Ramos (cell line): ENCODE measurements at regions not wholly inside any gene's neighbourhood (a gene's known extent, or its start where the extent isn't known, plus 50 kb on each side); places are given as distances from the start of the nearest gene placed in this dataset.

Experiments used
- in situ Hi-C: fragments of 300-500 bp; cut with MboI; formaldehyde crosslinking; loops from one replicate; pipeline ENCODE4 v1.14.3; 2022; ENCODE audit warnings: low sequenced_read_pairs; ENCODE audit not compliant: unreplicated experiment

DNA sequence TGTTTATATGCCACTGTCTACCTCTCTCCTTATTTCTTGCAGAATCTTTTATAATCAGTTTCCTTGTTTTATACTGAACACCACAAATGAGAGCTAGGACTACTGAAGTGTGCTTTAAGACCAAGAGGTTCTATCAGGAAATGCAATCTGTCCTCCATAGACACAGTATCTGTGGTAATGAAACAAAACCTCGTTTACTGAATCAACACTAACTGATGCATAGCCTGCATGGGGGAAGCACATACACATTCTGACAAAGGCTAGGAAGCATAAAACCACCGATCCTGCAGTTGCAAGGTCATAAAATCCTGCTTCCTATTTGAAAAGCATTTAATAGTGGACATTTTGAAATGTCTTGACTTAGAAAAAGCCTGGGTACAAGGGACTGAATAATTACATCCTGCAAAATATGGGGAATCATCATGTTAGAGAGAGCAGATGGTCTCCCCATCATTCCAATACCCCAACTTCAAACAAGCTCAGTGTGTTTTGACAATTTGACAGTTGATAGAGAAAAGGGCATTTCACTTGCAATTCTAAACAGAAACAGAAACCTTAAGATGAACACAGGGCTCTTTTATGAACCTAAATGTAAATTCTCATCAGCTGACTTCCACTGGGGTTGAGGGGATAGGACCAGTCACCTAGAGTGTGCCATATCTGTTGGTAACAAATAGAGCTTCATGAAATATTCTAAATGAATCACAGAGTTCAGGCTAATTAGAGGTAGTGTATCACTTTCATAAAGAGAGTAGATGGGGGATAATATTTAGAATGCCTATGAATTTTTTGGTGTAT lies 1845.6 kb upstream of the PIK3C3 start:
- in situ Hi-C loops: no loop called here

DNA sequence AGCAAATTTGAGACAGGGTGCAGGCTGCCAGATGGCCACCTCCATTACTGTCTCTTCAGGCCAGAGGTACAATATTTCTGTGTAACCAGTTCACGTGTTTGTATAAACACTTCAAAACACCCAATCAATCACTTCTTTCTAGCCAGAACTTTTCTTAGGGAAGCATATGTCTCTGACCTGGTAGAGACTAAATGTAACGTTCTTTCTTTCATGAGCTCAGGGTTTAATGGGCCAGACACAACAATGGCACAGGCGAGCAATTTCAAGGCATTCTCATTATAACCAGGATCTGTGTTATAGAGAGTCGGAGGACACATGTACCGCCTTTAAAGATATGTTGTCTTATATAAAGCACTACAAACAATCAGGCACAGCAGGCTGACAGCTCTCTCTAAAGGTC lies 1846.4 kb upstream of the PIK3C3 start:
- in situ Hi-C loops: no loop called here

DNA sequence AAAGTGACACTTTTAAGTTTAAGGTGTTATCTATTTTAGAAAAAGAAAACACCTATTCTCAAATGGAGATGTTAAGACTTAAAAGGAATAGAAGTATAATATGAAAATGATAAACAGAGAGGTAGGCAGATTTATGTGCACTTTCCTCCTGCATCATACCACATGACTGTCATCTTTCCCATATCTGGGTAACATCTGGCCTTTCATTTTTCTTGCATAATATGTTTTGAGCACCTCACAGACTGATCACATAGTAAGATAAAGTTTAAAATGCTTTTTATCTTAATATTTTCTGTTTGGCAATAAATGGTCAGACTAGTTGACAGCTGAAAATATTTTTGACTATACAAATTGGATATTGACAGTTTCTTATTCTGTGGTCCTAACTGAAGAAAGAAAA lies 1852.1 kb upstream of the PIK3C3 start:
- in situ Hi-C loops: no loop called here

DNA sequence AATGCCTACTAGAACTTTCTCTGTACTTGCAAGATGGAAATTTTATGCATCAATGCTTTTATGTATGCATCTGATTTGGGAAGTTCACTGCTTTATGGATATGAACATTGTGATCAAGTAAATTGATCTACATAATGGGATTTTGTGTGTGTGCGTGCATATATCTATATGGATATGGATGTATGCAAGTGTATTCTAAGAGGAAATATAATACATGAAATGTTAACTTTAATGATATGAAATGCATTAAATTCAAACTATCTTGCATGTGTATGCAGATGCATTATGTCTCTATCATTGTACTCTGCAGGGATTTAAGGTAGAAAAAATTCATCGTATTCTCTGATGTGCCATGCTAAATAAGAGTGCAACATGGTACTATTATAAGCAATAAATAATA lies 1855.4 kb upstream of the PIK3C3 start:
- in situ Hi-C loops: no loop called here

DNA sequence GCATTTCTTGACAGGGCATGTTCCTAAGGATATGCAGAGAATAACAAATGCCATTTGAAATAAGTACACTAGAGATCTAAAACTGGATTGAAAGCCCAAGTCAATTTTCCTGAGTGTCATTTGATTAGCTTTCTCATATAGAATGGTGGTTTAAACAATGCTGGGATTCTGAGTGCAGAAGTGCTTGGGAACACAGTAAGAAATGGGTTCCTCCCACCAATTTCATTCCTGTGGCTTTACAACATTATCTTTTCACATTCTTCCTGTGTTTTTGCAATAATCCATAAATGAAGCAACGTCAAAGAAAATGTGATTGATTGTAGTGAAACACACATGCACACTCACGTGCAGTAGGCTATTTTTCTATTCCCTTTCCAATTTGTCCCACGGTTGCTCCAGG lies 1858.4 kb upstream of the PIK3C3 start:
- in situ Hi-C loops: no loop called here

DNA sequence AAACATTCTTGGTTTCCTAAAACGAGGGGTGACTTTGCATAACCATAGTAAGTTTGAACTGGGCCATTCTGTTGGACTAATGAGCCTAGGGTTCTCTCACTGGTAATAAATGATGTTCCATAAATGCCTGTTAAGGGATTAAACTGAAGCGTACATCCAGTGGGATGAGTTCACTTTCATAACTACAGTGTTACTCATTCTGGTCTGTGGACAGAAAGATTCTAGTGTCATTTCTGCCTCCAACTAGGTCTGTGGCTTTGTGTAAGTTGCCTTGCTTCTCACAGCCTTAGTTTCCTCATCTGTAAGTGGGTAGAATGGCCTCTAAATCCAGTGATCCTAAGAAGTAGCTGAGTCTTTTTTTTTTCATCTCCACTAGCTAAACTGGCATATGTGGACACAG lies 1860.6 kb upstream of the PIK3C3 start:
- in situ Hi-C loops: no loop called here

DNA sequence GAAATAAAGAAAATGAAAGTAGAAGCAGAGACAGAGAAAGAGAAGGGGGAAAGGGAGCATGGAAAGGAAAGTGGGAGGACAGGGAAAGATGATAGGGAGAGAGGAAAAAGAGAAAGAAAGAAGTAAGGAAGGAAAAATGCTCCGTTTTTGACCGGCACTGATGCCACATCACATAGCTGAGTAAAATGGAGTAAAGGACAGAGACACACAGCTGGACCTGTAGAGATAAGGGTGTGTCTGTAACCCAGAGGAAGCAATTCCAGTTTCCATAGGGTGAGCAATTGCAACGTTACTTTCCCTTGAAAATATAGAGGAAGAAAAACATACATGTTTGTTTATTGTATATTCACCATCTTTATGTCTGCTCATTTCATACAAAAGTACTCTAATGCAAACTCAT lies 1866.9 kb upstream of the PIK3C3 start:
- in situ Hi-C loops: no loop called here

DNA sequence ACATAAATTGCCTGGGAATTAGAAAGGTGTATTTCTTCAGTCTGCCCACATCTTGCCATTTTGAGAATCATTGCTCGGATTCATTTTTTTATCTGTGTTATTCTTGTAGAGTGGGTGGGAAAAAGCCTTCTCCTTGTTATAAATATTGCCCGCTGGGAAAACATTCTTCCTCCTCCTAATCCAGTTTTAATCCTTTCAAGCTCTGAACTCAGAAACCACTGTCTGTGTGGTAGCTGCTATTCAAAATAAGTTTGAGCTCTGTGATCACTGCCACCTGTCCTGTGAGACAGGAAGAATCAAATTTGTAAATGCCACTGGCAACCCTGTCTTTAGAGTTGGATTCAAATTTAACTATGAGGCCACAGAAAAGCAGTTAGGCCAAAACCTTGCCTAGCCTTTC lies 1875.2 kb upstream of the PIK3C3 start:
- in situ Hi-C loops: no loop called here

DNA sequence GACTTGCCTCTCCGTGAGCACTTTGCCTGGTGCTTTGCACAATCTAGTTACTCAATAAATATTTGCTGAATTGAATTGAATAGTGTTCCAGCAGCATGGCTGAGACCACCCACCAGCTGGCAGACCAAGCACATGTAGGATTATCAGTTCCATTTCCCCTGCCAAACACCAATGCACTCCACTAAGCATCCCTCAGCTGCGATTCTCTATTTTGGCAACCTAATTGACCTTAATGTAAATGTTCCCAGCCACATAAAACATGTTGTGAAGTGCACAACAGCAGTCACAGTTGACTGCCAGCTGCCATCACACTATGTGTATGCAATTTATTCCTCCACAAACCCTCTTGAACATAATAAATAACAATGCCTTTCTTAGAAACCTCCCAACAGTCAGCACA lies 1879.4 kb upstream of the PIK3C3 start:
- in situ Hi-C loops: no loop called here

DNA sequence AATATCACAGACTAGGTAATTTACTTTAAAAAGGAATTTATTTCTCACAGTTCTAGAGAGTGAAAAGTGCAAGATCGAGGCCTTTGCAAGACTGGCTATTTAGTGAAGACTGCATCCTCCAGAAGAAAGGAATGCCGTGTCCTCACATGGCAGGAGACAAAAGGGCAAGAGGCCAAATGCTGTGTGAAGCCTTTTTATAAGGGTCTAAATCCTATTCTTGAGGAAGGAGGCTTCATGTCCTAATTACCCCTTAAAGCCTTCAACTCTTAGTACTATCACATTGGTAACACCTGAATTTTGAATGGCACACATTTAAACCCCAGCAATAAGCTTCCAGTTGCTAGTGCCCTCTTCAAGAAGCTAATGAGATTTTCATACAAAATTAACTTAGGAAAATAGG lies 1882.3 kb upstream of the PIK3C3 start:
- in situ Hi-C loops: no loop called here

DNA sequence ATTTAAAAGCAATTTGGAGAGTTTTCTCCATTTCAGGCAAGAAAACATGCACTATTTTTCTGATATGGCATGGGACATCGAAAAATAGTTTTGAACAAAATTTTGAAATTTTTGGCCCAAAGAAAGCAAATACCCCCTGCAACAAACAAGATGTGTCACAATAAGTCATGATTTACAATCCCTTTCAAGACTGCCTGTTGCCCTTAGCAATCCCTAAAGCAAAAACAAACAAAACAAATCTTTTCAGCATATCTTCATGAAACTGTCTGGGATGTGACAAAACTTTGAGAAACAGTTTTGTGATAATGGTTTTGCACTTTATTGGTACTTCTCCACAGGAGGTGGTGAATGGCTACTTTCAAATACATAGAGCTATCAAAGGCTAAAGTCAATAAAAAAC lies 1888.7 kb upstream of the PIK3C3 start:
- in situ Hi-C loops: no loop called here

DNA sequence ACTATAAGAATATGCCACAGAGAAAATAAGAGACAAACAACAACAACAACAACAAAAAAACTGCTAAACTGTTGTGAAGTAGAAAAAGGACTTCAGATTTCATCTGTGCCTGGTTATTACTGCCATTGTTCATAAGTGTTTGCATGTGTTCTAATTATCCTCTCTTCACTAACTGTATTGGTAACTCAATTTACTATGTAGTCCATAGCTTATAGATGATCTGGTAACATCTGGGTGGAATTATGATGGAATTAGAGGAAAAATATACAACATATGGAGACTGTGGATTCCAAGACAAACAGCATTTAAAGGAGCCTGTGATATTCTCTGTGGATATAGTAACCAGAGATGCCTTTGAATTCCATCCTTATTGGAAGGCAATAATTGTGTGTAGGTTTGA lies 1891.5 kb upstream of the PIK3C3 start:
- in situ Hi-C loops: no loop called here

DNA sequence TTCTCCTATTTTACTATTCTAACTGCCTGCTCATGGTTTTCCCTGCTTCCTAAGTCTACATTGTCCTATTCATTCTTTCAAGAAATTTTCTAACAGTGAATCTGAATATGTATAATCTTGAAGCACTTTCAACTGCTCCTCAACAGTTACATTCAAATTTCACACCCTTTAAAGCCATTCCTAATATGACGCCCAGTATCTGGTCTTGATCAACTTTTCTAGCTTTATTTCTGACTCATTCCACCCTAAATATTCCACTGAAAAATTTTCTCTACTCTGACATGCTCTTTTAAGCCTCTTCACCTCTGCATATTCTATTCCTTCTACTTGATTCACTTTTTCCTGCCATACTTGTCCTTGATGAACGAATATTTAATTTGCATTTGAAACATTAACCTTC lies 1893.9 kb upstream of the PIK3C3 start:
- in situ Hi-C loops: no loop called here

DNA sequence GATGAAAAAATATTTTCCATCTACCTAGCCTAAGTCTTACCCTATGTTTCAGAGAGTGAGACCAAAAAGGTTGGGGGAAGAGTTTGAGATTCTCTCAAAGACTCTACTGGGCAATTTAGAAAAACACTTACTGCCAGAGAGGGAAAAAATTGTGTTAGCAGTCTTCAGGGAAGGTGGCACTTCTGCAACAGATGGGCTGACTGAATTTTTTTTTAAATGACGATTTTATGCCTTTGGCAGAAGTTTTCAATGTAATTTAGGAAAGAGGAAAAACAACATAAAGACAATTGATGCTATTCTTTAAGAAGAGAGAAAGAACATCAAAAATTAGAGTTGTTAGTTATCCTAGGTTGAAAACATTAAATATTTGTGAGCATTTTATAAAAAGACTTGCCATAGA lies 1894.5 kb upstream of the PIK3C3 start:
- in situ Hi-C loops: no loop called here

DNA sequence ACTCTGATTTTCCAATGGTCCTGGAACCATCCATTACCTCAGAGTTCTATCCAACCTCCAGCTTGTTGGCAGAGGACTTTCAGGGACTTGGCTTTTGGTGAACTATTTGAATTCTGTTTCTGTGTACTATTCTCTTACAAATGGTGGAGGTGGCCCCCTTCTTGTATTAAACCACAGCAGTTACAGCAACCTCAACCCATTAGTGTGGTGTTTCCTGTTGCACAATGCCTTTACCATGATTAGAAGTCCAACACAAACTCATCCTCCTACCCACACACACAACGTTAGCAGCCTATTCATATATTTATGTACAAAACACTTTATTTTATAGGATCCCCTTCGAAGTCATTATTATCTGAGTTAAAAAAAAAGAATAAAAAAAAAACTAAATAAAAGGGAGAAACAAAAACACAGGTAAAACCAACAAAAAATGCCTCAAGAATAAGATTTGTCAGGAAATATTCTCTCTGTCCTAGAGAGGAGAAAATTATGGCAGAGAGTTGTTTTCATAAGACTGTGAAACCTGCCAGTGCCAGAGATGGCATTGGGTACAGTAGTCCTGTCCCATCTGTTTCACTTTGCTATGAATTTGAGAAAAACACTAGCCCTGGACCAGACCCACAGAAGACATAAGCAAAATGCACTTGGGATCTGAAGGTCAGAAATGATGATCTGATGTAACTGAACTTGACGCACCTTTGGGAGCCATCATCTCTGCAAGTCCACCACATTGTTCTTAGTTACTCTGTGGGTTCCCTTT lies 1896.0 kb upstream of the PIK3C3 start:
- in situ Hi-C loops: no loop called here

DNA sequence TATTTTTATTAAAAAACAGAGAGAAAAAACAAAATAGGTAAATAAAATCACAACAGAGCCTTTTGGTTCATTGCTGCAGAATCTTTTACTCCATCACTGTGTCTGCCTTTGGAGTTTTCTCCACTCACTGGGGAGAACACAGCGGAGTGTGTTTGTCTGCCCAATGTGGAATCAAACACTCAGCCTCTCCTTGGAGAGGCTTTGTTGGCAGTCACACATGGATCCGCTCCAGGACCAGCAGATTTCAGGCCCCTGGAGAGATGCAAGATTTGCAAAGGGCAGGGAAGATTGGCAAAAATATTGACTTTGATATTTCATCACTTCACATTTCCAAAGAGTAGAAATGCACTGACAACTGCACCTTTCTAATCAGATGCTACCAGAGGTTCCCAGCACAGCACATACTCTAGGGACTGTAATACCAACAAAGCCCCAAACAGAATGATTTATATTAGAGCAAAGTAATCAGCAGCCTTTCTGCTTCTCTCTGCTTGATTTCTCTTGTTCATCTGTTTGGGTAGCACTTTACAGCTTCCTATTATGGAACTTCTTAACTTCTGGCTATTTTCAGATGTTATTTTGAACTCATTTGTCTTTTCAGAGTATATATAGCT lies 1898.8 kb upstream of the PIK3C3 start:
- in situ Hi-C loops: no loop called here

DNA sequence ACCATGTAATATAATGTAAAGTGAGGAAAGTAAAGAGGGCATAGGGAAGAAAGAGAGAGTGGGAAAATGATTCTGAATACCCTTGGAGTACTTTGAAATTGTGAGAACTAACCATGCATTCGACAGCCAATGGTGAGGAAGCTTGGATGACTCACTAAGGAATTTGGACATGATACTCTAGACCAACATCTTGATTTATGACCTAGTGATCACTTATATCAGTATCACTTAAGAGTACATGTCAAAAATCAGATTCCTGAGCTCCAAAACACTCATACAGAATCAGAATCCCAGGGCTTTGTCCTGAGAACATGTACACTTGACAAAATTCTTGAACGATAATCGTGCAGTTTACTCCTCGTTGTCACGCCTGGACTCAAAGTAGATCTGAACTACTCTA lies 1899.8 kb upstream of the PIK3C3 start:
- in situ Hi-C loops: no loop called here

DNA sequence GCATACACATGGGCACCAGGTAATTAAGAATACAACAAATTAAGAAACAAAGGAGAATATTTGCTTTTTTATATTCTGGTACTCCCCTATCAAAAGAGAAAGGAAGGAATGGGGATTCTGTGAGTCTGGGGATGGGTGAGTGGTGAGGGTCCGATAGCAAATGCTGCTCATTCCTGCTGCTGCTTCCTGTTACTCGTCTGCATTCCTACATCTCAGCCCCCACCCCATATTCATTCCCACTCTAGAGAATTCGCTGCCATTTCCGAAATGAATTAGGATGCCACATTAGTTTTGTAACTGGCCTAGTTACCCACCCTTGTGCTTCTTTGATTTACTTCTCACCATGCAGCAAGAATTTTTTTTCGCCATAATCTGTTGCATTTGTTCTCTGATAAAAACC lies 1905.3 kb upstream of the PIK3C3 start:
- in situ Hi-C loops: no loop called here

DNA sequence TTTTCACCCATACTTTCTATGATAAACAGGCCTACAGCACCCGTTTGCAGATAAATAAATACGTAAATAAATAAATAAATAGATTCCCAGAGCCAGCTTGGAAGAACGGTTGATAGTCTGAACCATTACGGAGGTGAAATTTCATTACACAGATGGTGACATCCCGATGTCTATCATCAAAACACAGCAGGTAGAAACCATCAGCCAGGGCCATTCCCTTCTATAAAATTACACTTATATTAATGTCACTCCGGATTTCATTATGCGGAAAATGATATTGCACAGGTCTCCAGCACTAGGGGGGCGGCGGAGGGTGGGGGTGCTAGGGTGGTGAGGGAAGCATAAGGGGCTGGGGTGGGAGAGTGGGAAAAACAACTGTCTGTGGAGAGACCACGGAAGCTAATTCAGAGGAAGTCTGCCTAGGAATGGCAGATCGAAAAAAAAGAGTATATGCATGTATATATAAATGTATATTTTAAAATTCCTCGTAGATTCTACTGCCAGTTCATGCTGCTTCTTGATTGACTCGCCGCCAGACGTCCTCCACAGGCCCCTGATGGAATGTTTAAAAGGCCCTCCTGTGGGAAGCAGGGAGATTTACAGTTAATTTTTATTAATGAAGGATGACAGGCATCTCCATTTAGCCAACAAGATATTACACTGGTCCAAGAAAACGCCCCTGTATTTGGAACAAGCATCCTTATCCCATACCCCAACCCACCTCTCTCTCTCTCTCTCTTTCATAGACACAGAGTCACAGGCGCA lies 1906.0 kb upstream of the PIK3C3 start:
- in situ Hi-C loops: no loop called here

DNA sequence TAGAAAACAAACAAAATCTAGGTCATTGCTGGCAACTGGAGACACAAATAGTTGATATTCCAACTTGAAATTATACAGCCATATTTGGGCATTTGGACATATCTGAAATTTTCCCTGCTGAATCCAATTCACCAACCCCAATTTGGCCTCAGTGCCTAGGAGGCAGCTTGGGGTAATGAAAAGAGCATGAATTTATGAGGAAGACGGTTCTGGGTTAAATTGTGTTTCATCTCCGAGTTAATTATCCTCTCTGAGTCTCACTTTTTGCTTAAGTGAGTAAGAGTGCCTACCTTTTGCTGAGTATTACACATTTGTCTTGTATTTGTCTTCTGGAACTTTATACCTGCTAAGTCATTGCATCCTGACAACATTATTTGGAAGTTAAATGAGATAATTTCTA lies 1906.8 kb upstream of the PIK3C3 start:
- in situ Hi-C loops: no loop called here

DNA sequence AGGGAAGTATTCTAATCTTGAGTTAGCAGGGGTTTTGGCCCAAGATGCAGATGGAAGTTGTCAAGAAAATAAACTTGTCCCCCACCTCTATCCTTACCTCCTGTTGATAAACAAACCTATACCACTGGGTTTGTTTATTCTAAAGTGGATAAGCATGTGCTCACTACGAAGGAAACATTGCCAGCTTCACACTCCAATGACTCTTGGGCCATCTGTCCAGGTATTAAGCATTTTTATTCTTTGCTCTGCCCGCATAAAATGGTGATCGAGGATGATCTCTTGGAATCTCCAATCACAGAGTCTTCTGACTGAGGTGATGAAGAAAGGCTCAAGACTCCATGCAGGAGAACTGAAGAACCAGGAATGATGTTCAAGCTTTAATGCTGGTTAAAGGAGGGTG lies 1908.4 kb upstream of the PIK3C3 start:
- in situ Hi-C loops: no loop called here
